A673 (cell line): ENCODE measurements at regions not wholly inside any gene's neighbourhood (a gene's known extent, or its start where the extent isn't known, plus 50 kb on each side); places are given as distances from the start of the nearest gene placed in this dataset.
"Not testable (repeated sequence)": the region's sequence is repeated elsewhere in the genome, so short reads cannot be mapped to it uniquely, and the experiment has no call there.

Experiments used
- BruUV-seq: library from RNA; stranded (reverse); fragments of 400-500 nt; replicated peaks from 2 replicates; lab custom pipeline; 2021; lab: Mats Ljungman, UMichigan
- CTCF ChIA-PET: fragments of 300-600 bp; sonication (Branson Sonifier 250); formaldehyde crosslinking; loops from one replicate; lab custom pipeline; 2022; ENCODE audit warnings: antibody characterized with exemption; lab: Charles Lee
- POLR2A ChIA-PET: fragments of 300-600 bp; sonication (Branson Sonifier 250); formaldehyde crosslinking; loops from one replicate; lab custom pipeline; 2022; ENCODE audit warnings: antibody characterized with exemption; ENCODE audit not compliant: low non-redundant PET; lab: Charles Lee
- DNase-seq: peaks from one replicate; pipeline ENCODE4 v3.0.0-alpha.2; 2015; ENCODE audit warnings: low spot score
- H3K27ac ChIP-seq: fragments of 200-600 bp; sonication (generic); 2 replicates; pipeline ENCODE4 v1.5.1; 2016; ENCODE audit warnings: mixed run types, low read depth, mild to moderate bottlenecking, mixed read lengths, antibody characterized with exemption, low read length; ENCODE audit not compliant: poor library complexity, severe bottlenecking
- H3K27me3 ChIP-seq: fragments of 200-600 bp; sonication (generic); replicated peaks from 2 replicates; pipeline ENCODE4 v1.6.1; 2017; ENCODE audit warnings: mixed run types, low read depth, mild to moderate bottlenecking, mixed read lengths, antibody characterized with exemption, low read length; ENCODE audit not compliant: insufficient read depth, poor library complexity
- H3K36me3 ChIP-seq: fragments of 200-600 bp; sonication (generic); 2 replicates; pipeline ENCODE4 v1.6.1; 2016; ENCODE audit warnings: mixed run types, mild to moderate bottlenecking, mixed read lengths, antibody characterized with exemption, low read length; ENCODE audit not compliant: insufficient read depth, poor library complexity, severe bottlenecking
- H3K4me1 ChIP-seq: fragments of 200-600 bp; sonication (generic); 2 replicates; pipeline ENCODE4 v1.6.1; 2017; ENCODE audit warnings: mixed run types, mild to moderate bottlenecking, mixed read lengths, antibody characterized with exemption, low read length; ENCODE audit not compliant: insufficient read depth, poor library complexity, severe bottlenecking
- H3K4me3 ChIP-seq: fragments of 200-600 bp; sonication (generic); 2 replicates; pipeline ENCODE4 v1.5.1; 2016; ENCODE audit warnings: low read depth, mixed run types, mild to moderate bottlenecking, mixed read lengths, low read length; ENCODE audit not compliant: poor library complexity, severe bottlenecking
- H3K9me3 ChIP-seq: fragments of 200-600 bp; sonication (generic); 2 replicates; pipeline ENCODE4 v1.6.1; 2016; ENCODE audit warnings: mixed run types, low read depth, mild to moderate bottlenecking, mixed read lengths, antibody characterized with exemption, low read length; ENCODE audit not compliant: poor library complexity, severe bottlenecking
- CTCF ChIP-seq: fragments of 300-800, 200-600 bp; sonication (generic); conservative IDR thresholded peaks from 2 replicates; pipeline ENCODE4 v1.5.1; 2017; ENCODE audit warnings: low read depth, mild to moderate bottlenecking, antibody characterized with exemption, low read length, moderate library complexity, mixed read lengths
- intact Hi-C: fragments of 100-400 bp; cut with micrococcal nuclease; formaldehyde crosslinking; loops from one replicate; pipeline ENCODE4 v1.10.0; 2022; ENCODE audit not compliant: unreplicated experiment

GRCh38 chr9:42931045-42931444 lies 747.6 kb downstream of the SPATA31A6 start:
- H3K4me3 ChIP-seq, H3K4me1 ChIP-seq, H3K9me3 ChIP-seq, H3K36me3 ChIP-seq, POLR2A ChIA-PET, CTCF ChIA-PET, H3K27me3 ChIP-seq, BruUV-seq, DNase-seq, H3K27ac ChIP-seq, intact Hi-C loops: not testable (repeated sequence)

- intact Hi-C loops, H3K9me3 ChIP-seq, POLR2A ChIA-PET, H3K27me3 ChIP-seq, BruUV-seq, H3K27ac ChIP-seq, DNase-seq, H3K36me3 ChIP-seq, H3K4me3 ChIP-seq, H3K4me1 ChIP-seq, CTCF ChIA-PET: not testable (repeated sequence)
Measured at GRCh38 chr9:42937583-42938235, 754.2 kb downstream of the SPATA31A6 start.

- H3K36me3 ChIP-seq, H3K27me3 ChIP-seq, BruUV-seq, intact Hi-C loops, H3K4me3 ChIP-seq, H3K9me3 ChIP-seq, DNase-seq, H3K4me1 ChIP-seq, H3K27ac ChIP-seq, POLR2A ChIA-PET, CTCF ChIA-PET: not testable (repeated sequence)
Measured at GRCh38 chr9:42947050-42947449, 763.6 kb downstream of the SPATA31A6 start.

- CTCF ChIA-PET, H3K9me3 ChIP-seq, intact Hi-C loops, H3K4me1 ChIP-seq, H3K36me3 ChIP-seq, BruUV-seq, POLR2A ChIA-PET, H3K4me3 ChIP-seq, H3K27ac ChIP-seq, H3K27me3 ChIP-seq: not testable (repeated sequence)
- peak; percentile 2 for DNase-seq
- peak; percentile 30; the same call in 1 of the 2 replicates for TF ChIP-seq CTCF
Measured at GRCh38 chr9:42951239-42951638, 767.8 kb downstream of the SPATA31A6 start.

GRCh38 chr9:42965155-42965554 lies 781.7 kb downstream of the SPATA31A6 start:
- DNase-seq, CTCF ChIA-PET, intact Hi-C loops, H3K36me3 ChIP-seq, H3K27me3 ChIP-seq, POLR2A ChIA-PET, BruUV-seq, H3K27ac ChIP-seq, H3K9me3 ChIP-seq, H3K4me1 ChIP-seq, H3K4me3 ChIP-seq: not testable (repeated sequence)

- H3K27ac ChIP-seq, intact Hi-C loops, BruUV-seq, H3K4me3 ChIP-seq, H3K27me3 ChIP-seq, DNase-seq, POLR2A ChIA-PET, H3K36me3 ChIP-seq, H3K4me1 ChIP-seq, CTCF ChIA-PET, H3K9me3 ChIP-seq: not testable (repeated sequence)
Measured at GRCh38 chr9:42971872-42972271, 788.4 kb downstream of the SPATA31A6 start.

GRCh38 chr9:42974725-42975124 lies 791.3 kb downstream of the SPATA31A6 start:
- not testable (repeated sequence) for H3K36me3 ChIP-seq

More at GRCh38 chr9:42974725-42975124, 791.3 kb downstream of the SPATA31A6 start:
- H3K27ac ChIP-seq, H3K9me3 ChIP-seq, intact Hi-C loops, BruUV-seq, H3K27me3 ChIP-seq, CTCF ChIA-PET, H3K4me3 ChIP-seq, DNase-seq, H3K4me1 ChIP-seq, POLR2A ChIA-PET: not testable (repeated sequence)
